ENCODE measurements at regions not wholly inside any gene's neighbourhood (a gene's known extent, or its start where the extent isn't known, plus 50 kb on each side); places are given as distances from the start of the nearest gene placed in this dataset.

- TF ChIP-seq CTCF (IDR thresholded peaks at IDR 0.05) (no peak), POLR2A (IDR thresholded peaks at IDR 0.05) (no peak)
Measured at GRCh38 chr16:6335072-6335471, 997.6 kb upstream of the RBFOX1 start.

GRCh38 chr16:6331770-6332169 is 1000.9 kb upstream of the RBFOX1 start:
- Histone ChIP-seq H3K4me1 (no peaks in the 10 kb centered on the region), H3K27ac (no peak overlapping the region), H3K27me3 (no peaks in the 10 kb centered on the region), H3K4me3 (no peak overlapping the region), H3K9me3 (no peaks in the 10 kb centered on the region), H3K36me3 (no peaks in the 10 kb centered on the region)
- TF ChIP-seq POLR2A (IDR thresholded peaks at IDR 0.05) (no peak), CTCF (IDR thresholded peaks at IDR 0.05) (no peak)
- intact Hi-C loops (cut with DNase I; ENCODE audit: low total_unique reads), result no loop called here
- no peak for DNase-seq

More at GRCh38 chr16:6335072-6335471, 997.6 kb upstream of the RBFOX1 start:
- DNase-seq, result no peak
- Histone ChIP-seq H3K27ac (no peak overlapping the region), H3K9me3 (no peaks in the 10 kb centered on the region), H3K27me3 (no peaks in the 10 kb centered on the region), H3K4me1 (no peaks in the 10 kb centered on the region), H3K36me3 (no peaks in the 10 kb centered on the region), H3K4me3 (no peak overlapping the region)
- intact Hi-C loops (cut with DNase I; ENCODE audit: low total_unique reads), result no loop called here

GRCh38 chr16:6317934-6318333 is 1014.7 kb upstream of the RBFOX1 start:
- no peak for DNase-seq
- intact Hi-C loops (cut with DNase I; ENCODE audit: low total_unique reads), result no loop called here
- no peak overlapping the region for H3K4me3 ChIP-seq
- no peaks in the 10 kb centered on the region for H3K4me1 ChIP-seq
- H3K9me3 ChIP-seq, result no peaks in the 10 kb centered on the region
- no peaks in the 10 kb centered on the region for H3K27me3 ChIP-seq
- TF ChIP-seq POLR2A (IDR thresholded peaks at IDR 0.05) (no peak), CTCF (IDR thresholded peaks at IDR 0.05) (no peak)
- no peak overlapping the region for H3K27ac ChIP-seq
- no peaks in the 10 kb centered on the region for H3K36me3 ChIP-seq

- intact Hi-C loops (cut with DNase I; ENCODE audit: low total_unique reads), result no loop called here
- Histone ChIP-seq H3K4me1 (no peaks in the 10 kb centered on the region), H3K9me3 (no peaks in the 10 kb centered on the region), H3K27me3 (no peaks in the 10 kb centered on the region), H3K36me3 (no peaks in the 10 kb centered on the region), H3K27ac (no peak overlapping the region), H3K4me3 (no peak overlapping the region)
- no peak for DNase-seq
- TF ChIP-seq CTCF (IDR thresholded peaks at IDR 0.05), result no peak
- no peak for TF ChIP-seq POLR2A (IDR thresholded peaks at IDR 0.05)
Measured at GRCh38 chr16:6309271-6309670, 1023.4 kb upstream of the RBFOX1 start.

- DNase-seq, result no peak
- no peak overlapping the region for H3K4me3 ChIP-seq
- no peaks in the 10 kb centered on the region for H3K36me3 ChIP-seq
- no peak overlapping the region for H3K27ac ChIP-seq
- no peaks in the 10 kb centered on the region for H3K27me3 ChIP-seq
- no peaks in the 10 kb centered on the region for H3K4me1 ChIP-seq
- intact Hi-C loops (cut with DNase I; ENCODE audit: low total_unique reads), result no loop called here
- no peaks in the 10 kb centered on the region for H3K9me3 ChIP-seq
- no peak for TF ChIP-seq POLR2A (IDR thresholded peaks at IDR 0.05)
- no peak for TF ChIP-seq CTCF (IDR thresholded peaks at IDR 0.05)
Measured at GRCh38 chr16:6308176-6308575, 1024.5 kb upstream of the RBFOX1 start.

All from uterus (tissue), 3 donors.